HepG2 (cell line): ENCODE measurements at regions not wholly inside any gene's neighbourhood (a gene's known extent, or its start where the extent isn't known, plus 50 kb on each side); places are given as distances from the start of the nearest gene placed in this dataset.

Experiments
- ATAC-seq: fragments of 200-7000 bp; cut with Tn5 transposase; 3 replicates; pipeline ENCODE4 v1.9.1; 2020; ENCODE audit warnings: mild to moderate bottlenecking, moderate library complexity
- BruUV-seq: library from RNA; stranded (reverse); fragments of 400-500 nt; replicated peaks from 2 replicates; lab custom pipeline; 2021; lab: Mats Ljungman, UMichigan
- CTCF ChIA-PET: fragments of 300-600 bp; formaldehyde crosslinking; extraction: SDS; loops from one replicate; lab custom pipeline; 2021; ENCODE audit warnings: low total read pairs, inconsistent platforms, low intra/inter-chr PET ratio; lab: Yijun Ruan, JAX
- POLR2A ChIA-PET: fragments of 350-600 bp; sonication (Branson Sonifier 250); formaldehyde crosslinking; loops from one replicate; lab custom pipeline; 2020; ENCODE audit warnings: antibody characterized with exemption, inconsistent platforms; lab: Yijun Ruan, JAX
- DNase-seq: peaks from one replicate; pipeline ENCODE4 v3.0.0-alpha.2; 2015; ENCODE audit warnings: low spot score
- FAIRE-seq: peaks from 3 replicates; lab custom pipeline; 2011; peaks lifted over from hg19 to GRCh38; lab: Jason Lieb, UNC
- H2AFZ ChIP-seq: one replicate; pipeline ENCODE4 v1.6.1; 2011; ENCODE audit warnings: low read length, inconsistent platforms
- H3K27ac ChIP-seq: fragments of 300-600 bp; 3 replicates; pipeline ENCODE4 v1.8.0; 2011; ENCODE audit warnings: mixed run types, mild to moderate bottlenecking, mixed read lengths, low read length, inconsistent platforms; ENCODE audit not compliant: insufficient read depth; ENCODE audit errors: extremely low read length
- H3K27me3 ChIP-seq, 2 experiments: fragments of 200-600 bp in 1 of 2; 2 replicates in 1 of 2; 3 replicates in 1 of 2; pipeline versions ENCODE4 v1.6.0 to v1.8.0; 2011; ENCODE audit warnings: low read length in 2 of 2, mild to moderate bottlenecking in 2 of 2, moderate library complexity in 2 of 2, inconsistent platforms in 1 of 2; ENCODE audit not compliant: insufficient read depth in 2 of 2, control insufficient read depth in 1 of 2
- H3K36me3 ChIP-seq, 2 experiments: fragments of 200-600 bp in 1 of 2; replicated peaks in 1 of 2; 2 replicates in 1 of 2; 3 replicates in 1 of 2; pipeline versions ENCODE4 v1.5.1 to v1.8.0; 2011; ENCODE audit warnings: low read length in 2 of 2, inconsistent platforms in 1 of 2; ENCODE audit not compliant: insufficient read depth in 2 of 2, control insufficient read depth in 1 of 2
- H3K4me1 ChIP-seq: 2 replicates; pipeline ENCODE4 v1.5.1; 2012; ENCODE audit warnings: low read length, inconsistent platforms; ENCODE audit not compliant: insufficient read depth
- H3K4me2 ChIP-seq: 2 replicates; pipeline ENCODE4 v1.6.0; 2011; ENCODE audit warnings: low read depth, low read length, inconsistent platforms
- H3K4me3 ChIP-seq, 3 experiments: fragments of 200-600 bp in 1 of 3; sonication (generic), shearing (Covaris generic) in 1 of 3; replicated peaks in 1 of 3; 2 replicates each; pipeline ENCODE4 v1.5.1; 2011 to 2016; ENCODE audit warnings: low read length in 3 of 3, inconsistent platforms in 2 of 3, low read depth in 2 of 3, mild to moderate bottlenecking in 2 of 3, control low read depth in 1 of 3, mixed read lengths in 1 of 3; ENCODE audit not compliant: insufficient read depth in 1 of 3
- H3K79me2 ChIP-seq: one replicate; pipeline ENCODE4 v1.6.1; 2011; ENCODE audit warnings: low read length, inconsistent platforms; ENCODE audit not compliant: insufficient read depth
- H3K9ac ChIP-seq: 2 replicates; pipeline ENCODE4 v1.6.0; 2011; ENCODE audit warnings: mild to moderate bottlenecking, low read depth, low read length, inconsistent platforms; ENCODE audit not compliant: insufficient read depth
- H3K9me3 ChIP-seq: 2 replicates; pipeline ENCODE4 v1.5.1; 2012; ENCODE audit warnings: mild to moderate bottlenecking, low read length
- H4K20me1 ChIP-seq: 2 replicates; pipeline ENCODE4 v1.6.0; 2011; ENCODE audit warnings: inconsistent platforms, mild to moderate bottlenecking, low read length, moderate library complexity; ENCODE audit not compliant: insufficient read depth
- MNT ChIP-seq: fragments of 450-650 bp; IDR thresholded peaks from 2 replicates; pipeline ENCODE4 v1.6.1; 2016
- ZNF280D ChIP-seq: sonication (generic); formaldehyde crosslinking; IDR thresholded peaks from 2 replicates; pipeline ENCODE4 v1.5.1; 2020; ENCODE audit warnings: mild to moderate bottlenecking, missing genetic modification reagents
- ZNF34 ChIP-seq: sonication (generic); formaldehyde crosslinking; IDR thresholded peaks from 2 replicates; pipeline ENCODE4 v1.4.0; 2020; ENCODE audit warnings: mild to moderate bottlenecking, missing genetic modification reagents, borderline replicate concordance
- ZNF703 ChIP-seq: sonication (generic); formaldehyde crosslinking; IDR thresholded peaks from 2 replicates; pipeline ENCODE4 v1.5.1; 2020; ENCODE audit warnings: missing genetic modification reagents, mild to moderate bottlenecking, moderate library complexity, borderline replicate concordance
- WGBS: methylation state at CpG from one replicate; pipeline ENCODE4 v1.1.6; 2017; ENCODE audit warnings: low lambda C conversion rate; 5-methylcytosine and 5-hydroxymethylcytosine counted together
- in situ Hi-C: cut with HindIII; loops from 2 replicates; pipeline ENCODE4 v1.10.0; 2017; ENCODE audit warnings: low pct_unique_long_range_greater_than_20kb; ENCODE audit not compliant: extremely low pct_ligation_motif_present
- intact Hi-C: fragments of 100-400 bp; cut with micrococcal nuclease; formaldehyde crosslinking; loops from one replicate; pipeline ENCODE4 v1.10.0; 2022; ENCODE audit not compliant: unreplicated experiment

- no peak for TF ChIP-seq ZNF280D (CRISPR knock-in tag)
- no peak for TF ChIP-seq ZNF34 (CRISPR knock-in tag)
- no peak for TF ChIP-seq ZNF703
- TF ChIP-seq, all 625 proteins: peak for 0
Measured at GRCh38 chr13:83753912-83754624, 128.2 kb downstream of the SLITRK1 start (continued).

GRCh38 chr13:83752141-83752540 lies 130.1 kb downstream of the SLITRK1 start:
- POLR2A ChIA-PET = no interaction called here
- CTCF ChIA-PET = no interaction called here
- H3K4me2 ChIP-seq = no peak overlapping the region
- no peaks in the 10 kb centered on the region for H3K79me2 ChIP-seq
- H3K4me3 ChIP-seq = no peak overlapping the region
- no peak overlapping the region for H3K27ac ChIP-seq
- ATAC-seq (no peak), FAIRE-seq (no peak), DNase-seq (peak; percentile 16)
- no peaks in the 10 kb centered on the region for H3K27me3 ChIP-seq
- WGBS = 0% methylated on average over 4 of the region's 4 CpGs
- in situ Hi-C loops = no loop called here
- TF ChIP-seq MNT = peak; percentile 61; the same call in 1 of the 2 replicates
- TF ChIP-seq ZNF280D (CRISPR knock-in tag) = no peak
- H3K9me3 ChIP-seq = peaks cover 9% of the 10 kb centered on the region; the same call in 1 of the 2 replicates
- H2AFZ ChIP-seq = no peak overlapping the region
- no peaks in the 10 kb centered on the region for H3K4me1 ChIP-seq
- H4K20me1 ChIP-seq = no peaks in the 10 kb centered on the region
- no TSS peak for BruUV-seq
- intact Hi-C loops = no loop called here
- H3K36me3 ChIP-seq = no peaks in the 10 kb centered on the region
- no peak overlapping the region for H3K9ac ChIP-seq
